HK-2 (cell line): ENCODE measurements at regions not wholly inside any gene's neighbourhood (a gene's known extent, or its start where the extent isn't known, plus 50 kb on each side); places are given as distances from the start of the nearest gene placed in this dataset.

Experiments
- DNase-seq: peaks from one replicate; pipeline ENCODE4 v3.0.0-alpha.2; 2018; ENCODE audit not compliant: unreplicated experiment

DNA sequence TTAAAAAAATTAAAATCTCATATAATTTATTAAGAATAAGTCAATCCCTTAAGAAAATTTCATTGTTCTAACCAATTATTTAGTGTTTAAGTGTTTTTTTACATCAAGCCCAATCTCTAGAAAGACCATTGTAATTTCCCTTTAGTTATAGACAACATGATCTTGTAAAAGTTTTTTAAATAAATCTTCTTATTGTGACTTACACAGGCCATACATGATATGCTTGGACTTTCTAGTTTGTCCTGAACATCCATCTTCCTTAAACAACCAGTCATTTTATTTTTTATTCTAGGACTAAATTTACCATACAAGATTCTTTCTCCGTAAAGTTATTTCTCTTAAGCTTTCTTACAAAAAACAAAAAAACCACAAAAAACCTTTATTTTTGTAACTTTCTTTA, 126.5 kb upstream of the MAST4 start:
- no peak for DNase-seq

DNA sequence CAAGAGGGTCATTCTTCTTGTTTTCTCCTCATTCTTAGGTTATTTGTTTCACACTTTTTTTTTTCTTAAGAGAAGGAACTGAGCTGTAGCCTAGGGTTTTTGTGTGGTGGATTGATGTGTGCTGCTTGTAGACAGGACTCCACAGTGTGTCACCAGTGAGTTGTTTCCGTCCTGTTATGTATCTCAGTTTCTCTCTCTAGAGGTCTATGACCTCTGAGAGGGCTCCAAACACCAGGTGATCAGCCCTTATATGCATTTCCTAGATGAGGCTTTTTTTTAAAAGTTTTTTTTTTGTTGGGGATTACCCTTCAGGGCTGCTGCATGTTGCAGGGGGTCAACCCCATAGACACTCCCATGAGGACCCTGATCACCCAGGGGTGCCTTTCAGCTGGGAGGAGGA, 124.2 kb upstream of the MAST4 start:
- DNase-seq: no peak

DNA sequence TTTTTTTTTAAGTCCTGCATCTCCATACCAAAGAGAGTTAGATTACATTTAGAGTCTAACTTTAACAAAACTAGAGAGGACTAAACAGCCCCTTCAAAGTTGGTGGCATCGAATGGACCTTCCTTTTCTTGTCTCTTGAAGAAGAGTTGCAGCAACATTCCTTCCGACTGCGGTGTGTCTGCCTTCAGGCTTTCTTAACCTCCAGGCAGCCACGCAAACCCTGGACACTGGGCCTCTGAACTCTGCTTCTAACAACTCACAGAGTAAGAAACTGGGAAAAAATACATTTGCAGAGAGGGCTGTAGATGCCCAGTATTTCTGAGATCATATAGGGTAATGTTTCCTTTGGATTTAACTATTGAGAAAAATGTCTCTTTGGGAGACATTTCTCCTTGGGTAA, 120.5 kb upstream of the MAST4 start:
- no peak for DNase-seq

DNA sequence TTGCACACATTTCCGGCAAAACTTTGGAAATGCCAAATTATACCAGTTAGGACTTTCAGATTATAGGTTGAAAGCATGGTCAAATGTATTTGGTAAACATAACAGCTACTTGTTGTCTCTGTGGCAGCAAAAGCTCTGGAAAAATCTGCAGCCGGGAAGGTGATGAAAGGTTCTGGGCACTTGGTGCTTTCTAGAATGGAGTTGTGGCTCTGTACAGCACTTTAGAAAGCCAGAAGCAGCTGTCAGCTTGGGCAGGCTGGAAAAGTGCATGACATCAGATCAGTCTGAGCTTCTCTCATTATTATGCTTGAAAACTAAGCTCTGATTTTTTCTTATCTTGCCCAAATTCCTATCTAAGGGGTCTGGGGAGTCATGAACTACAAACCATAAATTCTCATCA, 118.6 kb upstream of the MAST4 start:
- no peak for DNase-seq

DNA sequence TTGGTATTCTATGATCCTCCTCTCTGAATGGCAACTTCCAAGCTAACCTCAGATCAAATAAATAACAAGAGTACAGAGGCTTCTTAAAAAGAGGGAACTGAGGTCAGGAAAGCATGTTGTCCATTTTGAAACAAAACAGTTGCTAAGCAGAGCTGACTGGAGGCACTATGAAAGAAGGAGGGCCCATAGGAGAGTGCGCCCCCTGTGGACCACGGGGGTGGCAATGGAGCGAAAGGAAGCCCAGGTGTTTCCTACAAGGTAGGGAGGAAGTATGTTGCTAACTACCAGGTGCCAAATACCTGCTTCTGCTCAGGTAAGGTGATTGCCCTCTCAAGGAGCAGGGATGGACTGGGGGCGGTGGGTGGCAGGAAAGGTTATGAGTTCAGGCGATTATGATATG, 101.8 kb upstream of the MAST4 start:
- no peak for DNase-seq

DNA sequence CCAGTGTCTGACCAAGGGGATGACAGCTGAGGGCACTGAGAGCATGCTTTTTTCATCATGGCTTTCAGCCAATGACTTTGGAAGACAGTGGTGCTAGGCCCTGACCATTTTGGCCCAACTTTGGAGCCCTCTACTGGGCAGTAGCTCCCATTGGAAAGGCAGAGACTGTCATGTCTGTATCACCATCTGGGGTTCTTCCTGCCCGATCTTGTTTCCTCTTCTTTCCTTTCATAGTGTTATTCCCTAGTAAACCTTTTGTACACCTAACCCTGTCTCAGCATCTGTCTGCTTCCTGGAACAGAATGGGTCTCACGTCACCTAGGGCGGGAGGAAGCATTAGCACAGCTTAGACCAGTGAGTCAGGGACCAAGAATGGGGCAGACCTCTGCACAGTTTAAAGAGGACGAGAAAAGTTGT, 97.4 kb upstream of the MAST4 start:
- no peak for DNase-seq

DNA sequence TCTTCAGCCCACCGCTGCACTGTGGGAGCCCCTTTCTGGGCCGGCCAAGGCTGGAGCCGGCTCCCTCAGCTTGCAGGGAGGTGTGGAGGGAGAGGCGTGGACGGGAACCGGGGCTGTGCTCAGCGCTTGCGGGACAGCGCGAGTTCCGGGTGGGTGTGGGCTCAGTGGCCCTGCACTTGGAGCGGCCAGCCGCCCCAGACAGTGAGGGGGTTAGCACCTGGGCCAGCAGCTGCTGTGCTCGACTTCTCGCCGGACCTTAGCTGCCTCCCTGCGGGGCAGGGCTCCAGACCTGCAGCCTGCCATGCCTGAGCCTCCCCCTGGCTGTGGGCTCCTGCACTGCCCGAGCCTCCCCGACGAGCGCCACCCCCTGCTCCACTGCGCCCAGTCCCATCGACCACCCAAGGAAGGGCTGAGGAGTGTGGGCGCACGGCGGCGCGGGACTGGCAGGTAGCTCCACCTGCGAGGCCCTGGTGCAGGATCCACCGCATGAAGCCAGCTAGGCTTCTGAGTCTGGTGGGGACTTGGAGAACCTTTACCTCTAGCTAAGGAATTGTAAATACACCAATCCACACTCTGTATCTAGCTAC, 92.9 kb upstream of the MAST4 start:
- no peak for DNase-seq

DNA sequence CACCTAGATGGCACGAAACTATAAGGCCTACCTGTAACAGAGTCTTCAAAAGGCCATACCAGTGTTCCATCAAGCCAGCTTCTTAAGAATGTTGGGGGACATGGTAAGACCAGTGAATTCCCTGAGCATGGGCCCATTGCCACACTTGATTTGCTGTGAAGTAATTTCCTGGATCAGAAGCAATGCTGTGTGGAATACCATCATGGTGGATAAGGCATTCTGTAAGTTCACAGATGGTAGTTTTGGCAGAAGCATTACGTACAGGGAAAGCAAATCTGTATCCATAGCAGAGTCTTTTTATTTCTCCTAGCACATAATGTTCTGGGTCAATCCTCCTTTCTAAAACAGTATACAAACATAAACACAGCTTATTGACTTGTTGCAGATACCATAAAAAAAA, 89.1 kb upstream of the MAST4 start:
- no peak for DNase-seq

DNA sequence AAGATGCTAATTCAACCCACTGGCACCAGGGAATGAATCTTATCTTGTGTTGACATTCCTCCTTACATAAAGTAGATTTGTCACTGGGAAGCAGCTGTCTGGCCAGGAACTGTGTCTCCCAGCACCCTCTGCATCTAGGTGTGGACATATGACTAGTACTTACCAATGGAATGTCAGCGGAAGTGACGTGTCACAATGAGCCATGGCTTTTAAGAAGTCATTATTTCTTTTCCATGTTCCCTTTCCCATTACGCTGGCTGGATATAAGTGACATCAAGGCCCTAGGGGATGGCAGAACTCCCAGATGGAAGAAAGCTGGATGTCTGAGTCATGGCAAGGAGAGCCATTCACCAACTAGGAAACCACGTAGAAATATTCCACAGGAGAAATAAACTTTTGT, 84.7 kb upstream of the MAST4 start:
- no peak for DNase-seq

DNA sequence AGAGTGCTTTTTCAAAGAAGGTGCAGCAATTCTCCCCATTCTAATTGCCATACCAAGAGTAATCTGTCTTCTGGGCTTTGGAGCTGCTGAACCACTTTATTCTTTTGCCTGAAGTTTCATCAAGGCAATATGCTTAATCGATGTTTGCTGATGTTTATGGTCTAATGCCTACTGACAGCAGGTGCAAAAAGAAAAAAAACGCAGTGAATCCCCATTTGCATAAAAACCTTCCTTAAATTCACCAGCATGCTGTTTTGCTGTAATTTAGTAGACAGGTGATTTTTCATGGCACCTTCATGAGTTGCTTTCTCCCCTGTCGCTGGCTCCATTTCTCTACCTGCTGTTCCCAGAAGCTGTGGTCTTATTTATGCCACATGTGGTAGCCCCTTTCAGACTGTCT, 83.1 kb upstream of the MAST4 start:
- DNase-seq: no peak

DNA sequence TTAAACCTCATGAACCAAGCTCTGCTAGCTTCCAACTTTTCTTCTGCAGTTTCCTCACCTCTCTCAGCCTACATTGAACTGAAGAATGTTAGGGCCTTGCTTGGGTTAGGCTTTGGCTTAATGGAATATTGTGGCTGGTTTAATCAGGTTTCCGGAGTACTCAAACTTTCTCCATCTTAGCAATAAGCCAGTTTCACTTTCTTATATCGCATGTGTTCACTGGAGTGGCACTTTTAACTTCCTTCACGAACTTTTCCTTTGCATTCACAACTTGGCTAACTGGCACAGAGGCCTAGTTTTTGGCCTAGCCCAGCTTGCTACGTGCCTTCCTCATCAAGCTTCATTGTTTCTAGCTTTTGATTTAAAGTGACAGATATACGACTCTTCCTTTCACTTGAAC, 81.0 kb upstream of the MAST4 start:
- DNase-seq: no peak

DNA sequence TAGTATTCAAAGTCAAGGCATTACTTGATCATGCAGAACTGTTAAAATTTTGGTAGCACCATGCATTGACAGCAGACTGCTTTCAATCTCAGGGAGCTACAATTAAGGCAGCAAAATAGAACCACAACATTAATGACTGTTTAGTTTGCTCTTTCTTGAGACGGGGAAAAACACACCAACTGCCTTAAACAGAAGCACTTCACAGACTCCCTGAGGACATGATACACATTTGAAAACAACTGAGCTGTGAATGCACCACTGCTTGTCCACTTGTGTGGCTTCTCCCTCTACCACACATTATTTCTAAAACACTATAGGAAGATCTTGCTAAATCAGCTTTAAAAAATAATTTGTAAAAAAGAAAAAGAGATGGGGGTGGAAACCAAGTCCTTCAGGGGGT, 79.6 kb upstream of the MAST4 start:
- DNase-seq: no peak

DNA sequence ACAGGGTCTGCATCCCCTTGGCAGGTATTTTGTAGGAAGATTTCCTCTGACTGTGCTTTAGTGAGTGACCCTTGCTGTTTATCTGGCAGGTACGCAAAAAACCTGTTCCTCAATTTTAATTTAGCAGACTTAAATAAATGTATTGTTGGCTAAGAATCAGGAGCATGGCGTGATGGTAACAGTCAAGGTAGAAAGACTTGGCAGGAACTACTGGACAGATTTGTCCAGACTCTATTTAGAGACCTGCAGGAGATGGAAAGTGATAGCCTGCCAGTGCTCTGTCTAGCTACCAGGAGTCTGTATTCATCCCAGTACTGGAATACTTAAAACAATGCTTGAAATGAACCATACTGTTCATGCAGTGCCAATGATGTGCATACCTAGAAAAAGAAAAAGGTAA, 78.8 kb upstream of the MAST4 start:
- DNase-seq: no peak

DNA sequence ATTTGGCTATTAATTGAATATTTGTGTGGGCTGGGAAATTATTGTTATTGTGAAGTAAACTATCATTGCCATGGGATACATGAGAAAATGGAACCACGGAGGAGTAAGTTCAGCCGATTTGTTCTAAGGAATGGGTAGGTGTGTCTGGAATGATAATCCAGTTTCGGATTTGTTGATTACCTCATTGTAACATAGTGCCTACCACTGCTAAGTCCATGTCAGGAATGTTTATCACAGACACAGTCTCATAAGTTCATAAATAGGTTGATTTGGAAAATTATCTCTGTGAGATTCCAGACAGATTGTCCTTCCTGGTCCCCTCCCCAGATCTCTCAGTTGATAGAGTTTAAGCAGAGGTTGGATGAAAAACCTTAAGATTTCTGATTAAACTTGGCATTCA, 78.1 kb upstream of the MAST4 start:
- DNase-seq: no peak

DNA sequence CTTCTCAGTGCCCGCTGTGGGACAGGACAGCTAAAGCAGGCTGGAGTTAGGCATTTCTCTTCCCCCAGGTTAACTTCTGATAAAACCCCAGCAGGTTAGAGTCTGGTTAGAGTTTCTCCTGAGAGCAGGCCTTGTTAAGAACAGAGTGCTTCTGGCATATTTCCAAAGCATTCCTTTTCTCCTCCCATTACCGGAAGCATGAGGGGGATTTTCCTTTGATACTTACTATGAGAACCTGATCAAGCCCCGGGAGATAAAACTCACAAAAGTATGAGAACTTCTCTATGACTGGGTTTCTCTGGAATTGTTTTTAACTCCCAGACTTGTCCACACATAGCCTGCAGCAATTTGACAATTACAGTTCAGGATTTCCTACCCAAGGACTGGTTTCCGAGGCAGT, 77.4 kb upstream of the MAST4 start:
- DNase-seq: no peak

DNA sequence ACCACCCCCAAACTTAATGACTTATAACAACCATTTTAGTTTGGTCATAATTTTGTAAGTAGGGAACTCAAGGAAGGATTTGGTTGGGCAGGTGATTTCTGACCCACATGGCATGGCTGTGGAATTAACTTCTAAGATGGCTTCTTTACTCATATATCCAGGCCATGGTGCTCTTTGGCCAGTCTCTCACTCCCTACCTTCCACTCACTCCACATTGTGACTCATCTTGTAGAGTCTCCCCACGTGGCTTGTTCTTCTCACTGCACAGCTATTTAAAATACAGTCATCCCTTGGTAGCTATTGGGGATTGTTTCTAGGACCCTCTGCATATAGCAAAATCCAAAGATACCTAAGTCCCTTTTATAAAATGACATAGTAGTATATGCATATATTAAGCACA, 76.6 kb upstream of the MAST4 start:
- DNase-seq: no peak

DNA sequence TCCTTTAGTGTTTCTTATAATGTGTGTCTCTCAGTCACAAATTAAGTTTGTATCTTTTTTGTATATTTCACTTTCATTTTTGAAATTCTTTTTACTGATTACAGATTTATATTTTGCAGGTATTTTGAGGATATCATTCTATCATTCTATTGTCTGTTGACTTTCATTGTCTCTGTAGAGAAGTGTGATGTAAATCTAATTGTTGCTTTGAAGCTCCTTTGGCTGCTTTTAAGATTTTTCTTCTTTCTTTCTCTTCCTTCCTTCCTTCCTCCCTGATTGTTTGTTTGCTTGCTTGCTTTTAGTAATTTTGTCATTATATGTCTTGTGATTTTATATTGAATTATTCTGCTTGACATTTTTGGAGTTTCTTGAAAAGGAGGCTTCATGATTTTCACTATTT, 75.3 kb upstream of the MAST4 start:
- no peak for DNase-seq

DNA sequence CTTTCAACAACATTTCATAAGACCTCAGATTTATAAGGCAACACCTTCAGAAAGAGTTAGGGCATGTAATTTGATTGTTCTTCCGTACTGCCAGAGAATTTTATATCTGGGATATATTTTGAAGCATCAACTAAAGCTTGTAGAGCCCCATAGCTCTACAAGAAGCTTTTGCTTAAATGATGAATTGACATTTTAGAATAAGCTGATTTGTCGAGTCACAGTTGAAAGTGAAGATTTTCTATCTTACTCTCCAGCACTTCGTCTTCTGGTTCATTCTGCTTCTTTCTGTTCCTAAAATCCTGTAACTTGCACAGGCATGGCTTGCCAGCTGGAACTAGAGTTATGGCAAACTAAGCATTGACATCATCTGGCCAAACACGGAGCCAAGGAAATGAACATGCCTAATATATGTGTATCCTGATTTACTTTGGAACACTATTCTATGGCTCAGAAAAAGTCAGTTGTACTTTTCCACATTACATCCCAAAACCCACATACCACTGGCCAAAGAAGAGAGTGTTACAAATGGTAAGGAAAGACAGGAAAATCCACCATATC, 68.6 kb upstream of the MAST4 start:
- DNase-seq: no peak

DNA sequence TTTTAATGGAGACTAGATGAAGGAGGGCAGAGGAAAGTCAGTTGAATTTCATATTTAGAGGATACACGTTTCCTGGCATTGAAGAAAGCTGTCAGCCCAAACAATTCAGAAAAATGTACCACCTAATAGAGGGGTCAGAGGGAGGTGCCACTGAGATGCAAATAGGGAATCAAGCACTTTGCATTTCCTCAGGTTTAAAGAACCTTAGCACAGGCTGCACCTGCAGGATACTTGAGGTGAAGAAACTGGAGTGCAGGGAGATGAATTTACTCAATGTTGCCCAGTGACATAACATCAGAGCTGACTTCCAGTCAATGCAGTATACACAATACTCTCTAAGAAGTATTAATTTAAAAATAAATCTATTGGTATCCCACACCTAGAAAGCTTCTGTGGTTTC, 67.0 kb upstream of the MAST4 start:
- DNase-seq: no peak

DNA sequence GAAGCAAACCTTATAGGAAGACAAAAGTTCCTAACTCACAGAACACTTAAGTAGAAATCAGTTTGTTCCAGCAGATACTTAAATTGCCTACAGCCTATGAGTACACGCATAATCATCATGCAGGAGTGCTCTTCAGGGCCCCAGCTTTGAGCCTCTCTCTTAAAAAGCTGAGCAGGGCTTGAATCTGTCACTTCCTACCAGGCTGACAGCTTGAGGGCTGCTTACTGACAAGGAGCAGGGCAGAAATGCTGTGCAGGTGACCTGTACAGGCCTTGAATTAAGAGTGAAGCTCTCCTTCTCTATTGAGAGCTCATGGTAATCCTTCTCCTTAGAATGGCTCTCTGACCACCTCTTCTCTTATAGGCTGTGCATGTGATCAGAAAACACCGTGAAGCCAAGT, 66.5 kb upstream of the MAST4 start:
- no peak for DNase-seq

DNA sequence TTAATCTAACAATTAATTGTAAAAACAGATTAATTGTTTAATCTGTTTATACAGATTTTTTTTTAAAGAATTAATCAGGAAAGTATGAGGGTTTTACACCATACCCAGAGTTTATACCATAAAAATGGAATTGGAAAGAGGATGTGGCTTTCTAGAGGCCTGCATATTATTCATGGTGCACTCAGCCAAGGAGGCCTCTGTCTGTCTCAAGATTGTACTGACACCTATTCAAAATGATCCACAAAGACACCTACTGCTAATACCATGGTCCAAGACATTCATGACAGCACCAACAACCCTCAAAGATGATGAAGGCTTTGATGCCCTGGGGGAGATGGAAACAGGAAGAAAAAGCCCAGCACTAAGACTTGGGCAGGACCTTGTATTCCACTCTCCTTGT, 58.1 kb upstream of the MAST4 start:
- no peak for DNase-seq

DNA sequence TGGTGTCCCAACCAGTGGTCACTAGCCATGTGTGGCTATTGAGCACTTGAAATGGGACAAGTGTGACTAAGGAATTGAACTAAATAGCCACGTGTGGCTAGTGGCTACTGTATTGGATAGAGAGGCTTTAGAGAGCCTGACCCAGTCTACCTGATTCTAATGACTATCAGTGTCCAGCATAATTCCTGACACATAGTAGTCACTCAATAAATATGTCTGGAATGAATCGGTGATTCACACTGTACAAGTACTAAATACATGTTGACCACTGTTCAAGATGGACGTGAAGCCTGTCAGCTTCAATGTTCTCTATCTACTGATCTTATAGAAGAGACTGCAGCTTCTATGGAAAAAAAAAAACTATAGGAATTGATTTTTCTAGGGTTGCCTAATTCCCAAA, 57.7 kb upstream of the MAST4 start:
- DNase-seq: no peak

DNA sequence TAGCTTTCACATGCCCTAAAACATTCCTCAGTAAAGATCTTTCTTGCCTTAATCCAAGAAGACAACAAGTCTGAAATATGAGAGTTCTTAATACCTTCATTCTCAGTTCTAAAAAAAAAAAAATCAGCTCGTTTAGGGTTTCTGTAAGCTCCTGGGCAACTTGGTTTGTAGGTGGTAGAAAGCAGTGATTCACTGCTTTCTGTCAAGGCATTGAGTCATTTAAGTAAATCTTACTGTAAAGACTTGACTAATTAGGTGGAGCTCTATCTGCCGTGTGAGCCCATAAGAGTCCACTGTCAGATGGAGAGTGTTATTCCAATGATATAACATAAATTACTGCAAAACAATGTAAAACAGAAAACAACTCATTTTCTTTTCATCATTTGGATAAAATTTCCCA, 56.1 kb upstream of the MAST4 start:
- no peak for DNase-seq

DNA sequence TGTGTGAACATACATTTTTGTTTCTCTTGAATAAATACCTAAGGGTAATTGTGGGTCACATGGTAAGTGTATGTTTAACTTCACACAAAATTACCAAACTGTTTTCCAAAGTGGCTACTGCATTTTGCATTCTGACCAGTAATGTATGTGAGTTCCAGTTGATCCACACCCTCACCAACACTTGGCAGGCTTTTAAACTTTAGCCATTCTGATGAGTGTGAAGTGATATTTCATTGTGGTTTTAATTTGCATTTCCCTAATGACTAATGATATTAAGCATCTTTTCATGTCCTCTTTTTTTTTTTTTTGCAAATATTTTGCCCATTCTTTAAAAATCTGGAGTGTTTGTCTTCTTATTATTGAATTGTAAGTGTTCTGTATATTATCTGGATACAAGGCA, 53.5 kb upstream of the MAST4 start:
- no peak for DNase-seq
